Activated CD4-positive, alpha-beta T cell treated with anti-CD3 and anti-CD28 coated beads for 36 hours (primary cell): ENCODE measurements at regions not wholly inside any gene's neighbourhood (a gene's known extent, or its start where the extent isn't known, plus 50 kb on each side); places are given as distances from the start of the nearest gene placed in this dataset.

Experiments
- ATAC-seq: fragments of 200-7000 bp; cut with Tn5 transposase; one replicate; pipeline ENCODE4 v1.10.0; 2021; ENCODE audit warnings: mild to moderate bottlenecking, moderate library complexity
- CTCF ChIA-PET: fragments of 350-600 bp; sonication (Branson Sonifier 250); formaldehyde crosslinking; loops from one replicate; lab custom pipeline; 2021; ENCODE audit warnings: antibody characterized with exemption; lab: Charles Lee
- POLR2A ChIA-PET: fragments of 350-600 bp; sonication (Branson Sonifier 250); formaldehyde crosslinking; loops from one replicate; lab custom pipeline; 2021; ENCODE audit warnings: antibody characterized with exemption, inconsistent platforms; lab: Charles Lee
- DNase-seq: peaks from one replicate; pipeline ENCODE4 v3.0.0-alpha.2; 2020
- H3K27ac Mint-ChIP-seq: one replicate; pipeline ENCODE4 v1.8.0; 2021; ENCODE audit warnings: mixed read lengths
- H3K27me3 Mint-ChIP-seq: one replicate; pipeline ENCODE4 v1.8.0; 2021; ENCODE audit warnings: mixed read lengths
- H3K36me3 Mint-ChIP-seq: one replicate; pipeline ENCODE4 v1.8.0; 2021; ENCODE audit warnings: low read depth, mixed read lengths
- H3K4me1 Mint-ChIP-seq: one replicate; pipeline ENCODE4 v1.8.0; 2021; ENCODE audit warnings: mixed read lengths
- H3K4me3 Mint-ChIP-seq: one replicate; pipeline ENCODE4 v1.8.0; 2021; ENCODE audit warnings: mild to moderate bottlenecking, moderate library complexity, mixed read lengths
- H3K9me3 Mint-ChIP-seq: one replicate; pipeline ENCODE4 v1.8.0; 2021; ENCODE audit warnings: low read depth, mixed read lengths
- intact Hi-C, 2 experiments: fragments of 100-400 bp; cut with DNase I in 1 of 2; cut with micrococcal nuclease in 1 of 2; formaldehyde crosslinking; loops; one replicate each; pipeline versions ENCODE4 v1.14.2 to v1.15.1; 2022 to 2024; cut with DNase I, micrococcal nuclease

GRCh38 chr15:29352402-29352801 lies 82.8 kb upstream of the NSMCE3 start:
- no peak for ATAC-seq
- DNase-seq: no peak
- no peak overlapping the region for H3K27ac Mint-ChIP-seq
- H3K9me3 Mint-ChIP-seq: no peaks in the 10 kb centered on the region
- ChIA-PET POLR2A (interaction anchor here (0.6 kb wide), 1 partner anchor 14 kb away, joined by 3 read pairs; no protein-coding TSS in a partner anchor), CTCF (no interaction called here)
- no peaks in the 10 kb centered on the region for H3K36me3 Mint-ChIP-seq
- peaks cover 22% of the 10 kb centered on the region for H3K27me3 Mint-ChIP-seq
- no peaks in the 10 kb centered on the region for H3K4me1 Mint-ChIP-seq
- intact Hi-C loops: no loop called here
- H3K4me3 Mint-ChIP-seq: no peak overlapping the region

- ATAC-seq: no peak
- POLR2A ChIA-PET: no interaction called here
- CTCF ChIA-PET: no interaction called here
- Mint-ChIP-seq H3K4me1 (no peaks in the 10 kb centered on the region), H3K4me3 (no peak overlapping the region), H3K27me3 (peaks cover 15% of the 10 kb centered on the region), H3K27ac (no peak overlapping the region), H3K9me3 (no peaks in the 10 kb centered on the region), H3K36me3 (no peaks in the 10 kb centered on the region)
- DNase-seq: no peak
- intact Hi-C loops: no loop called here
Measured at GRCh38 chr15:29349196-29349595, 79.6 kb upstream of the NSMCE3 start.

GRCh38 chr15:29348336-29348914 lies 78.8 kb upstream of the NSMCE3 start:
- no peaks in the 10 kb centered on the region for H3K4me1 Mint-ChIP-seq
- no peak for DNase-seq
- H3K4me3 Mint-ChIP-seq: no peak overlapping the region
- H3K27me3 Mint-ChIP-seq: peaks cover 14% of the 10 kb centered on the region
- CTCF ChIA-PET: interaction anchor here (0.8 kb wide), 1 partner anchor 9 kb away, joined by 3 read pairs; no protein-coding TSS in a partner anchor
- no peaks in the 10 kb centered on the region for H3K36me3 Mint-ChIP-seq
- POLR2A ChIA-PET: no interaction called here
- H3K9me3 Mint-ChIP-seq: no peaks in the 10 kb centered on the region
- ATAC-seq: no peak
- no peak overlapping the region for H3K27ac Mint-ChIP-seq
- intact Hi-C loops: no loop called here

- no peaks in the 10 kb centered on the region for H3K36me3 Mint-ChIP-seq
- intact Hi-C loops: no loop called here
- no peaks in the 10 kb centered on the region for H3K9me3 Mint-ChIP-seq
- no peak overlapping the region for H3K27ac Mint-ChIP-seq
- H3K4me1 Mint-ChIP-seq: no peaks in the 10 kb centered on the region
- peaks cover 7% of the 10 kb centered on the region for H3K27me3 Mint-ChIP-seq
- ATAC-seq (no peak), DNase-seq (no peak)
- no peak overlapping the region for H3K4me3 Mint-ChIP-seq
- CTCF ChIA-PET: no interaction called here
- POLR2A ChIA-PET: no interaction called here
Measured at GRCh38 chr15:29346998-29347397, 77.4 kb upstream of the NSMCE3 start.

- DNase-seq (no peak), ATAC-seq (no peak)
- intact Hi-C loops: no loop called here
- no peak overlapping the region for H3K27ac Mint-ChIP-seq
- peaks cover 5% of the 10 kb centered on the region for H3K27me3 Mint-ChIP-seq
- no peak overlapping the region for H3K4me3 Mint-ChIP-seq
- ChIA-PET POLR2A (no interaction called here), CTCF (interaction anchor here (1.3 kb wide), 1 partner anchor 207 kb away, joined by 3 read pairs; no protein-coding TSS in a partner anchor)
- no peaks in the 10 kb centered on the region for H3K36me3 Mint-ChIP-seq
- no peaks in the 10 kb centered on the region for H3K9me3 Mint-ChIP-seq
- no peaks in the 10 kb centered on the region for H3K4me1 Mint-ChIP-seq
Measured at GRCh38 chr15:29345549-29346525, 76.2 kb upstream of the NSMCE3 start.

GRCh38 chr15:29344474-29344873 lies 74.9 kb upstream of the NSMCE3 start:
- POLR2A ChIA-PET: no interaction called here
- no peaks in the 10 kb centered on the region for H3K36me3 Mint-ChIP-seq
- DNase-seq (no peak), ATAC-seq (no peak)
- no peak overlapping the region for H3K27ac Mint-ChIP-seq
- intact Hi-C loops: no loop called here
- no peaks in the 10 kb centered on the region for H3K4me1 Mint-ChIP-seq
- no peak overlapping the region for H3K4me3 Mint-ChIP-seq
- peaks cover 5% of the 10 kb centered on the region for H3K27me3 Mint-ChIP-seq
- CTCF ChIA-PET: no interaction called here
- no peaks in the 10 kb centered on the region for H3K9me3 Mint-ChIP-seq

- ChIA-PET CTCF (no interaction called here), POLR2A (no interaction called here)
- Mint-ChIP-seq H3K36me3 (no peaks in the 10 kb centered on the region), H3K4me3 (no peak overlapping the region), H3K9me3 (no peaks in the 10 kb centered on the region), H3K27ac (no peak overlapping the region), H3K27me3 (peaks cover 3% of the 10 kb centered on the region), H3K4me1 (no peaks in the 10 kb centered on the region)
- ATAC-seq (no peak), DNase-seq (no peak)
- intact Hi-C loops: no loop called here
Measured at GRCh38 chr15:29343229-29343628, 73.6 kb upstream of the NSMCE3 start.

- ATAC-seq: no peak
- H3K27me3 Mint-ChIP-seq: no peaks in the 10 kb centered on the region
- H3K9me3 Mint-ChIP-seq: no peaks in the 10 kb centered on the region
- no peaks in the 10 kb centered on the region for H3K4me1 Mint-ChIP-seq
- H3K27ac Mint-ChIP-seq: no peak overlapping the region
- no peaks in the 10 kb centered on the region for H3K36me3 Mint-ChIP-seq
- intact Hi-C loops: no loop called here
- CTCF ChIA-PET: interaction anchor here (0.7 kb wide), 1 partner anchor 62 kb away, joined by 4 read pairs; no protein-coding TSS in a partner anchor
- DNase-seq: no peak
- POLR2A ChIA-PET: no interaction called here
- H3K4me3 Mint-ChIP-seq: no peak overlapping the region
Measured at GRCh38 chr15:29342201-29342600, 72.6 kb upstream of the NSMCE3 start.

- ChIA-PET CTCF (interaction anchor here (0.6 kb wide), 2 partner anchors 17 to 1792 kb away, joined by 3 read pairs; no protein-coding TSS in a partner anchor), POLR2A (no interaction called here)
- Mint-ChIP-seq H3K27me3 (no peaks in the 10 kb centered on the region), H3K4me3 (no peak overlapping the region), H3K9me3 (no peaks in the 10 kb centered on the region), H3K36me3 (no peaks in the 10 kb centered on the region), H3K27ac (no peak overlapping the region), H3K4me1 (no peaks in the 10 kb centered on the region)
- ATAC-seq (no peak), DNase-seq (no peak)
- intact Hi-C loops: loop anchor here (5.0 to 10.0 kb wide), 2 partner anchors 35 to 193 kb away; no protein-coding TSS in a partner anchor
Measured at GRCh38 chr15:29337156-29337959, 67.7 kb upstream of the NSMCE3 start.

GRCh38 chr15:29334544-29334943 lies 64.9 kb upstream of the NSMCE3 start:
- H3K4me3 Mint-ChIP-seq: no peak overlapping the region
- intact Hi-C loops: loop anchor here in 1 of 2 experiments (10.0 kb wide), 1 partner anchor 190 kb away; no protein-coding TSS in a partner anchor
- ChIA-PET CTCF (no interaction called here), POLR2A (no interaction called here)
- no peaks in the 10 kb centered on the region for H3K9me3 Mint-ChIP-seq
- DNase-seq (no peak), ATAC-seq (no peak)
- H3K36me3 Mint-ChIP-seq: no peaks in the 10 kb centered on the region
- peaks cover 2% of the 10 kb centered on the region for H3K27me3 Mint-ChIP-seq
- no peak overlapping the region for H3K27ac Mint-ChIP-seq
- H3K4me1 Mint-ChIP-seq: no peaks in the 10 kb centered on the region

- DNase-seq (no peak), ATAC-seq (no peak)
- no peak overlapping the region for H3K27ac Mint-ChIP-seq
- ChIA-PET POLR2A (no interaction called here), CTCF (no interaction called here)
- H3K4me3 Mint-ChIP-seq: no peak overlapping the region
- intact Hi-C loops: loop anchor here in 1 of 2 experiments (10.0 kb wide), 1 partner anchor 188 kb away; no protein-coding TSS in a partner anchor
- peaks cover 2% of the 10 kb centered on the region for H3K27me3 Mint-ChIP-seq
- no peaks in the 10 kb centered on the region for H3K9me3 Mint-ChIP-seq
- H3K4me1 Mint-ChIP-seq: no peaks in the 10 kb centered on the region
- H3K36me3 Mint-ChIP-seq: no peaks in the 10 kb centered on the region
Measured at GRCh38 chr15:29333261-29333660, 63.6 kb upstream of the NSMCE3 start.
